ENCODE measurements at regions not wholly inside any gene's neighbourhood (a gene's known extent, or its start where the extent isn't known, plus 50 kb on each side); places are given as distances from the start of the nearest gene placed in this dataset.

GRCh38 chr5:118552731-118553360 is 435.5 kb downstream of the DTWD2 start:
- no peak for DNase-seq (ENCODE audit: low read depth)
- no peak for TF ChIP-seq CTCF (IDR thresholded peaks at IDR 0.05; ENCODE audit: insufficient read depth, low read depth, low read length)
- no peak overlapping the region for H3K4me3 ChIP-seq (ENCODE audit: low read depth, low read length)

GRCh38 chr5:118552146-118552545 is 436.2 kb downstream of the DTWD2 start:
- no peak for DNase-seq (ENCODE audit: low read depth)

GRCh38 chr5:118551716-118552115 is 436.6 kb downstream of the DTWD2 start:
- TF ChIP-seq CTCF (IDR thresholded peaks at IDR 0.05; ENCODE audit: insufficient read depth, low read depth, low read length) = no peak
- H3K4me3 ChIP-seq (ENCODE audit: low read depth, low read length) = no peak overlapping the region
- DNase-seq (ENCODE audit: low read depth) = no peak

More at GRCh38 chr5:118552146-118552545, 436.2 kb downstream of the DTWD2 start:
- no peak overlapping the region for H3K4me3 ChIP-seq (ENCODE audit: low read depth, low read length)
- no peak for TF ChIP-seq CTCF (IDR thresholded peaks at IDR 0.05; ENCODE audit: insufficient read depth, low read depth, low read length)

- no peak for TF ChIP-seq CTCF (IDR thresholded peaks at IDR 0.05; ENCODE audit: insufficient read depth, low read depth, low read length)
- DNase-seq (ENCODE audit: low read depth) = no peak
- no peak overlapping the region for H3K4me3 ChIP-seq (ENCODE audit: low read depth, low read length)
Measured at GRCh38 chr5:118551031-118551430, 437.3 kb downstream of the DTWD2 start.

- no peak overlapping the region for H3K4me3 ChIP-seq (ENCODE audit: low read depth, low read length)
- no peak for TF ChIP-seq CTCF (IDR thresholded peaks at IDR 0.05; ENCODE audit: insufficient read depth, low read depth, low read length)
- DNase-seq (ENCODE audit: low read depth) = peak; percentile 24
Measured at GRCh38 chr5:118548761-118549720, 439.3 kb downstream of the DTWD2 start.

GRCh38 chr5:118545470-118545869 is 442.9 kb downstream of the DTWD2 start:
- no peak overlapping the region for H3K4me3 ChIP-seq (ENCODE audit: low read depth, low read length)
- DNase-seq (ENCODE audit: low read depth) = no peak
- TF ChIP-seq CTCF (IDR thresholded peaks at IDR 0.05; ENCODE audit: insufficient read depth, low read depth, low read length) = no peak
